Karpas-422 (cell line): ENCODE measurements at regions not wholly inside any gene's neighbourhood (a gene's known extent, or its start where the extent isn't known, plus 50 kb on each side); places are given as distances from the start of the nearest gene placed in this dataset.
"Not testable (repeated sequence)": the region's sequence is repeated elsewhere in the genome, so short reads cannot be mapped to it uniquely, and the experiment has no call there.

Experiments used
- DNase-seq: peaks from one replicate; pipeline ENCODE4 v3.0.0-alpha.2; 2015
- H2AFZ ChIP-seq: fragments of 200-600 bp; sonication (generic); 2 replicates; pipeline ENCODE4 v1.6.1; 2014; ENCODE audit warnings: antibody characterized with exemption, low read length, mixed read lengths
- H3K27ac ChIP-seq: fragments of 200-600 bp; sonication (generic); 2 replicates; pipeline ENCODE4 v1.5.1; 2014; ENCODE audit warnings: mild to moderate bottlenecking, low read length, moderate library complexity
- H3K27me3 ChIP-seq: fragments of 200-600 bp; sonication (generic); 2 replicates; pipeline ENCODE4 v1.6.1; 2014; ENCODE audit warnings: low read length, mixed read lengths
- H3K36me3 ChIP-seq: fragments of 200-600 bp; sonication (generic); 2 replicates; pipeline ENCODE4 v1.6.1; 2014; ENCODE audit warnings: low read length, mixed read lengths; ENCODE audit not compliant: insufficient read depth
- H3K4me1 ChIP-seq: fragments of 200-600 bp; sonication (generic); 2 replicates; pipeline ENCODE4 v1.6.1; 2014; ENCODE audit warnings: mild to moderate bottlenecking, low read length, mixed read lengths
- H3K4me2 ChIP-seq: fragments of 200-600 bp; sonication (generic); 2 replicates; pipeline ENCODE4 v1.6.1; 2014; ENCODE audit warnings: low read length, low read depth, mild to moderate bottlenecking; ENCODE audit not compliant: poor library complexity, severe bottlenecking
- H3K4me3 ChIP-seq: fragments of 200-600 bp; sonication (generic); 2 replicates; pipeline ENCODE4 v1.5.1; 2014; ENCODE audit warnings: mild to moderate bottlenecking, antibody characterized with exemption, low read length, mixed read lengths
- H3K79me2 ChIP-seq: fragments of 200-600 bp; sonication (generic); 2 replicates; pipeline ENCODE4 v1.6.1; 2014; ENCODE audit warnings: mild to moderate bottlenecking, low read length, mixed read lengths
- H3K9ac ChIP-seq: fragments of 200-600 bp; sonication (generic); 2 replicates; pipeline ENCODE4 v1.6.0; 2014; ENCODE audit warnings: low read length
- H3K9me2 ChIP-seq: fragments of 200-600 bp; sonication (generic), shearing (Covaris generic); replicated peaks from 2 replicates; pipeline ENCODE4 v1.6.0; 2014; ENCODE audit warnings: mild to moderate bottlenecking, low read length, moderate library complexity; ENCODE audit not compliant: insufficient read depth
- H3K9me3 ChIP-seq: fragments of 300-700, 200-600 bp; sonication (generic); 2 replicates; pipeline ENCODE4 v1.6.1; 2014; ENCODE audit warnings: low read length, mixed read lengths
- H4K20me1 ChIP-seq: fragments of 200-600 bp; sonication (generic); 2 replicates; pipeline ENCODE4 v1.6.1; 2014; ENCODE audit warnings: mild to moderate bottlenecking, antibody characterized with exemption, low read length, low read depth; ENCODE audit not compliant: insufficient read depth

DNA sequence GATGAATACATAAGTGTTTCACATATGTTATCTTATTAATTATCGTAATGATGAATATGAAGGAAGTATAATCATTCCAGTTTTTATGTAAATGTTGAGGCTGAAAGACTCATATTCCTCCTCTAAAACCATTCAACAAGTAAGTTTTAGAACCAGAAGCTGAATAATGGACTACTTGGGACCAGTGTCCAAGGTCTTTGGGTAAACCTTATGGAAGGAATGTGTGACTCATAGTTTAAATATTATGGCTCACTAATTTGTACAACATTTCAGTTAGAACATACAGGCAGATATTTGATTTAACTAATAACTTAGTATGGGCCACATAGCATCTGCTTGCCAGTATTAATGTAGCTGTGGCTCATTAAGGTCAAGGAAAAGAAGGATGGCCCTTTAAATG, 209.6 kb downstream of the TFAP2B start:
- DNase-seq, result no peak

DNA sequence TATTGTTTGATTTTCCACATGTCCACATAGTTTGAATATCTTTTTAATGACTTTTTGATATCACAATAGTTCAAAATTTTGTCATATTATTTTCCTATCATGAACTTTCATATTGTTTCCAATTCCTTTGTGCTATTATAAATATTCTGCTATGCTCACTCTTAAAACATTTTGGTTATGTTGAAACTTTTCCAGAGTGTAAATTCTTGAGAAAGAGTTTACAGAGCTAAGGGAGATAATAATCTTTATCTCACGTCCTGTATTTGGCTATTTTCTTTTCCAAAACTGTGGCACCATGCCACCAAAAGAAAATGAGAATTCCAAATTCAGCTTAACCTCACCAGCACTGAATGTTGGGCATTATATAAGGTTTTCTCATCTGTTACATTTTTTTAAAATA, 210.9 kb downstream of the TFAP2B start:
- H3K4me2 ChIP-seq, result no peak overlapping the region
- H3K79me2 ChIP-seq, result no peaks in the 10 kb centered on the region
- no peaks in the 10 kb centered on the region for H3K9me2 ChIP-seq
- H3K4me3 ChIP-seq, result no peak overlapping the region
- H3K36me3 ChIP-seq, result no peaks in the 10 kb centered on the region
- H3K9ac ChIP-seq, result no peak overlapping the region
- no peak overlapping the region for H2AFZ ChIP-seq
- no peaks in the 10 kb centered on the region for H3K27me3 ChIP-seq
- no peak for DNase-seq
- H4K20me1 ChIP-seq, result no peaks in the 10 kb centered on the region
- H3K27ac ChIP-seq, result no peak overlapping the region
- peaks cover 4% of the 10 kb centered on the region for H3K9me3 ChIP-seq
- H3K4me1 ChIP-seq, result no peaks in the 10 kb centered on the region

More for the DNA sequence above, 209.6 kb downstream of the TFAP2B start:
- H3K9me2 ChIP-seq, result no peaks in the 10 kb centered on the region
- no peaks in the 10 kb centered on the region for H3K27me3 ChIP-seq
- peaks cover 4% of the 10 kb centered on the region for H3K9me3 ChIP-seq
- H3K4me2 ChIP-seq, result no peak overlapping the region
- no peaks in the 10 kb centered on the region for H4K20me1 ChIP-seq
- H2AFZ ChIP-seq, result no peak overlapping the region
- no peaks in the 10 kb centered on the region for H3K36me3 ChIP-seq
- H3K4me3 ChIP-seq, result no peak overlapping the region
- H3K9ac ChIP-seq, result no peak overlapping the region
- H3K79me2 ChIP-seq, result no peaks in the 10 kb centered on the region
- no peak overlapping the region for H3K27ac ChIP-seq
- H3K4me1 ChIP-seq, result no peaks in the 10 kb centered on the region

DNA sequence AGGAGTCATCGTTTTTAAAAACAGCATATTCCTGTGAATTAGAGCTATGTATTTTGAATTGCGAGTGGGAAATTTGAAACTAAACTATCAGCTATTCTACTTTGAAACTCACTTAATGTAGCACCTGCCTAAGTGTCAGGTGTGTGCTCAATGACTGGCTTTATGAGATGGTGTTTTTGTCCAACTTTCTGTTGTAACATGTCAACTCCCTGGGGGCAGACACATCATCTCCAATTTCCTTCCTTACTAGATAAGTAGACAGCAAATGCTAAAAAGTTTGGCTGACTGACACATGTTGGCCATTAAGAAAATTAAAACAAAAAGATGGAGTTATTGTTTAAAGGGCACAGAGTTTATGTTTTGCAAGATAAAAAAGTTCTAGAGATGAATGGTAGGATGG, 226.9 kb downstream of the TFAP2B start:
- Histone ChIP-seq H3K79me2 (no peaks in the 10 kb centered on the region), H4K20me1 (no peaks in the 10 kb centered on the region), H3K27ac (no peak overlapping the region), H3K4me3 (no peak overlapping the region), H3K9me3 (peaks cover 5% of the 10 kb centered on the region), H3K4me2 (no peak overlapping the region), H3K9ac (no peak overlapping the region), H3K27me3 (no peaks in the 10 kb centered on the region), H2AFZ (no peak overlapping the region), H3K36me3 (no peaks in the 10 kb centered on the region), H3K4me1 (no peaks in the 10 kb centered on the region), H3K9me2 (no peaks in the 10 kb centered on the region)
- DNase-seq, result no peak

DNA sequence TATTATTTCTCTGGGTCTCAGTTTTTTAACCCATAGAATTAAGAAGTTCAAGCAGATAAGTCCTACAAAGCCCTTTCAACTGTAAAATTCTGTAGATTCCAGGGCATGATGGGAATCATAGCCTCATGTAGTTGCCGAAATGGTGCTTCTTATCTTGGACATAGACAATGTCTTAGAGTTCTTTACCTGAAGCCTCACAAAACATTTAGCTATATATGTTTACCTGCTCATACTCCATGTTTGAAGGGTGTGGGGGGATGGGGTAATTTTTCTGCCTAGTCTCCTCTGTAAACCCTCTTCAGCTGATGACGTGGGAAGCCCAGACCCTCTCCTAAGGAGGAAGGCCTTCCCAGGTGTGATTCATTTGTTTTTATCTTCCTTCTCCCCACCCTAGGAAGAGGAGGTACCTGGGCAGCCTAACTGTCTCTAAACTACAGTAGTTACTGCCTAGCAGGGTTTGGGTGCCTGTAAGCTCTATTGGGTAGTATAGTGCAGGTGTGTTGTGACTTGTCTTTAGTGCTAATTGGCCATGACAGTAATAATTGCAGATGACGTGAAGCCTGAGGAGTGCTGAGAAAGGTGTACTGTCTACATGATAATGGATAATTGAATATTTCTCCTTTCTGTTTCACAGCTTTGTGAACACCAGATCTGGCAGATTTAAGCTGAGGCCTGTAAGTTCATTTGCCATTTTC, 230.8 kb downstream of the TFAP2B start:
- no peak overlapping the region for H3K27ac ChIP-seq
- H3K36me3 ChIP-seq, result no peaks in the 10 kb centered on the region
- no peak for DNase-seq
- no peak overlapping the region for H3K9ac ChIP-seq
- H3K27me3 ChIP-seq, result no peaks in the 10 kb centered on the region
- H3K79me2 ChIP-seq, result no peaks in the 10 kb centered on the region
- H3K9me2 ChIP-seq, result no peaks in the 10 kb centered on the region
- H3K4me3 ChIP-seq, result no peak overlapping the region
- no peaks in the 10 kb centered on the region for H4K20me1 ChIP-seq
- no peak overlapping the region for H2AFZ ChIP-seq
- no peak overlapping the region for H3K4me2 ChIP-seq
- H3K9me3 ChIP-seq, result peaks cover 3% of the 10 kb centered on the region
- H3K4me1 ChIP-seq, result no peaks in the 10 kb centered on the region

DNA sequence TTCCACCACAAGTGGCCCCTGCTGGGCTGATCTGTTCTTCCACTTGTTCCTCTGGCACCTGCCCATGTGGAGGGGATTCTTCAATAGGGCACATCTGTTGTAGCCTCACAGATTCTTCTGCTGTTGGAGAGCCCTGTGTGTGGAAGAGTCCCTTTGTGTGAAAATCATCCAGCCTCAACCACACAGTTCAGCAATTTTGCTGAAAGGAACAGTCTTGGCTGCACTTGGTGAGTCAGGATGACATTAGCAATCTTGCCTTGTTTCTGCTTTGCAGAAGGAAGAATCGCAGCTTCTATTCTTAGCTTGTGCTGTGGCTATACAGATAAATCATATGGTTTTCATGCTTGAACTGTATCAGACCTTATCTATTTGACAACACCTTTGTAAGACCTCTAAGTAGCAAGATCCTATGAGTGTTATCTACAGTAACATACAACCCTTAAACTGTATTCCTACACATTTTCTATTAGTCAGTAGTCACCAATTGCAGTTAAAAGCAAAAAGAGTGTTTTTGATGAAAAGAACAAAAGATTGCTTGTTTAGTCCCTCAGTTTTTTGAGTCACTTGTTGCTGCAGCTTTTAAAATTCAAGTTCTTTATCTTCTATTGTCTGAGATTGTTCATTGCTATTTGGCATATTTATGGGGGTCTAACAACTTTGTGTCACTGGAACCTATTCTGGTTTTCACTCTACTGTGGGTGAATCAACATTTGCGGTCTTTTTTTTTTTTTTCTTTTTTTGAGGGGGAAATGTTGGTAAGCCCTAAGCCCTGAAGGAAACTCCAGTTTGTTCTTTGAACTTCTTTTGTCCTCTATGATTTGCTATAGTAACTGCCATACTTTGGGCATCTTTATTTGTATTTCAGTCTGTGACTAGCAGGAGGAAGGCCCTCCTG, 231.6 kb downstream of the TFAP2B start:
- H3K9ac ChIP-seq, result no peak overlapping the region
- H4K20me1 ChIP-seq, result no peaks in the 10 kb centered on the region
- no peaks in the 10 kb centered on the region for H3K4me1 ChIP-seq
- H2AFZ ChIP-seq, result no peak overlapping the region
- no peak overlapping the region for H3K4me2 ChIP-seq
- H3K27ac ChIP-seq, result no peak overlapping the region
- H3K36me3 ChIP-seq, result no peaks in the 10 kb centered on the region
- no peak overlapping the region for H3K4me3 ChIP-seq
- no peaks in the 10 kb centered on the region for H3K79me2 ChIP-seq
- no peaks in the 10 kb centered on the region for H3K27me3 ChIP-seq
- H3K9me3 ChIP-seq, result peaks cover 3% of the 10 kb centered on the region
- no peak for DNase-seq
- H3K9me2 ChIP-seq, result no peaks in the 10 kb centered on the region

DNA sequence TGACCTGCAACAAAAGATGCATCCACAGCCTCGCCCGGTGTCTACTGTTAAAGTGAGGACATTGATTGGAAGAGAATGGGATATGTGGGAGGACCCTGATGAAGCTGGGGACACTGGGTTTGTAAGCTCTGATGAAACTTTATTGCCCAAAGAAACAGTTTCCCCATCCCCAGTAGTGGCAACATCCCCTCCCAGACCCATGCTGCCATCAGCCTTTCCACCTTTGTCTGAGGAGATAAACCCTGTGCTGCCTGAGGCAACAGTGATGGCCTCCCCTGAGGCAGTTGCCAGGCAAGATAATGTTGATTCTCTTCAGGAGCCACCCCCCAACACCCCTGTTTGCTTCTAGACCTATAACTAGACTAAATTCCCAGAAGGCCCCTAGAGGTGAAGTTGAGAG, 234.0 kb downstream of the TFAP2B start:
- not testable (repeated sequence) for H2AFZ ChIP-seq, DNase-seq, H3K4me1 ChIP-seq, H3K27ac ChIP-seq, H3K27me3 ChIP-seq, H3K79me2 ChIP-seq, H3K36me3 ChIP-seq, H3K9me3 ChIP-seq, H3K4me3 ChIP-seq, H4K20me1 ChIP-seq, H3K9me2 ChIP-seq, H3K4me2 ChIP-seq, H3K9ac ChIP-seq

DNA sequence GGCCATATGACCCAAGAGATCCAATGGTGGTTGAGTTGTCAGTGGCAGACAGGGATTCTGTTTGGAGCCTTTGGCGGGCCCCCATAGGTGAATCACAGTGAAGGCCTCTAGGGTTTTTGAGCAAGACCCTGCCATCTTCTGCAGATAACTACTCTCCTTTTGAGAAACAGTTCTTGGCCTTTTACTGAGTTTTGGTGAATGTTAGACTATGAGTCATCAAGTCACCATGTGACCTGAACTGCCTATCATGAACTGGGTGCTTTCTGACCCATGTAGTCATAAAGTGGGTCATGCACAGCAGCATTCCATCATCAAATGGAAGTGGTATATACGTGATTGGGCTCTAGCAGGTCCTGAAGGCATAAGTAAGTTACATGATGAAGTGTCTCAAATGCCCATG, 236.6 kb downstream of the TFAP2B start:
- not testable (repeated sequence) for H3K4me2 ChIP-seq, H4K20me1 ChIP-seq, H3K9me2 ChIP-seq, H3K4me3 ChIP-seq, H2AFZ ChIP-seq, H3K27ac ChIP-seq, H3K9me3 ChIP-seq, H3K27me3 ChIP-seq, H3K4me1 ChIP-seq, H3K9ac ChIP-seq, H3K79me2 ChIP-seq, DNase-seq, H3K36me3 ChIP-seq

DNA sequence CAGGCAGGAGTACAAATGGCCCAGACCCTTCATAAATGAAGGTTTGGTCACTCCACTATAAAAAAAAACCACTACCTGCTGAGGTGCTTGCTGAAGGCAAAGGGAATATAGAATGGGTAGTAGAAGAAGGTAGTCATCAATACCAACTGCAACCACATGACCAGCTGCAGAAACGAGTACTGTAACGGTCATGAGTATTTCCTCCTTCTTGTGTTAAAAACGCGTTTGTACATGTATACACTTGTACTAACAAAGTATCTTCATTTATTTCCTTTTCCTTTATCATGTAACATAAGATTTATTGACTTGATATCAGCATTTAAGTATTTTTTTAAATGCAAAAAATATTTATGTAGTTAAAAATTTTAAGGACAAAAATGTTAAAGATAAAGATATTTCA, 238.6 kb downstream of the TFAP2B start:
- H3K4me2 ChIP-seq, result no peak overlapping the region
- H3K4me1 ChIP-seq, result no peaks in the 10 kb centered on the region
- no peak overlapping the region for H3K4me3 ChIP-seq
- no peak overlapping the region for H3K27ac ChIP-seq
- H2AFZ ChIP-seq, result no peak overlapping the region
- H3K36me3 ChIP-seq, result no peaks in the 10 kb centered on the region
- no peaks in the 10 kb centered on the region for H4K20me1 ChIP-seq
- H3K79me2 ChIP-seq, result no peaks in the 10 kb centered on the region
- no peaks in the 10 kb centered on the region for H3K9me2 ChIP-seq
- H3K9me3 ChIP-seq, result peaks cover 15% of the 10 kb centered on the region
- no peaks in the 10 kb centered on the region for H3K27me3 ChIP-seq
- no peak overlapping the region for H3K9ac ChIP-seq
- no peak for DNase-seq
